Activated CD4-positive, alpha-beta T cell treated with anti-CD3 and anti-CD28 coated beads, Interleukin-2, Interleukin-6, amounts not matched to agents 100 ng/mL and 50 ng/mL, durations not matched to agents 16 hours and 8 hours (primary cell): ENCODE measurements at regions not wholly inside any gene's neighbourhood (a gene's known extent, or its start where the extent isn't known, plus 50 kb on each side); places are given as distances from the start of the nearest gene placed in this dataset.
"Not testable (repeated sequence)": the region's sequence is repeated elsewhere in the genome, so short reads cannot be mapped to it uniquely, and the experiment has no call there.

ENCODE experiments used
- DNase-seq: peaks from one replicate; pipeline ENCODE4 v3.0.0-alpha.2; 2020

DNA sequence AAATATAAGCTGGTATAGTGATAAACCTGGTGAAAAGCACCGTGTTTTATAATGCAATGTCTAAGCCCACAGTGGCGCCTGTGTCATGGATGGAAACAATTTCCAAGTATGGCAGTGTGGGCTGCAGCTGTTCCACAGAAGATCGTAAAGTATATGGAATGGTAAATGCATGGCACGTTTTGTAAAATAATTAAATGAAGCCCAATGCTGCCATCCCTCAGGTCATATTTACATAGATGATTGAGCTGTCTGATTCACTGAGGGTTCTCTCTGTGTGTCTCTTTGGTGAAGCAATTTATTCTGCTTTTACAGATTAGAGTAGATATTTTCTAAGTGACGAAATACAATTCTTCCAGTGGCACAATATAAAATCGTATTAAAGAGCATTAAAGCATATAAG, 164.8 kb downstream of the ASMT start:
- no peak for DNase-seq

DNA sequence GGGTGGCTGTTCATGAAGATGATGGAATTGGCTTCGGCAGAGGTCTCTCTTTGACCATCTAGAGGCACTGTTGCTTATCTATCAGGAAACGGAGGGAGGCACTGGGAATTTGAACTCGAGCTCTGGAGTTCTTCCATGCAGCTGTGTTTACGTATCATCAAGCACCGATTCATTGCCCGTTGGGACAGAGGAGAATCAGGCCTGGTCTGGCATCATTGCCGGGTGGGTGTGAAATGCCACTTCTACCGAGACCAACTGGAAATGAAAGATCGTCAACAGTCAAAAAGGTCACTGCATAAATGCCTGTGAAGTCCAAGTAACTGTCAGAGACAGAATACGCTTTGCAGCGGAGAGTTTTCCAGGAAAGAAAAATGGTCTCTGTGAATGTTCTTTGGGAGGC, 166.9 kb downstream of the ASMT start:
- no peak for DNase-seq

- DNase-seq, result no peak
Measured at GRCh38 chrX:1784773-1785172, 169.9 kb downstream of the ASMT start.

DNA sequence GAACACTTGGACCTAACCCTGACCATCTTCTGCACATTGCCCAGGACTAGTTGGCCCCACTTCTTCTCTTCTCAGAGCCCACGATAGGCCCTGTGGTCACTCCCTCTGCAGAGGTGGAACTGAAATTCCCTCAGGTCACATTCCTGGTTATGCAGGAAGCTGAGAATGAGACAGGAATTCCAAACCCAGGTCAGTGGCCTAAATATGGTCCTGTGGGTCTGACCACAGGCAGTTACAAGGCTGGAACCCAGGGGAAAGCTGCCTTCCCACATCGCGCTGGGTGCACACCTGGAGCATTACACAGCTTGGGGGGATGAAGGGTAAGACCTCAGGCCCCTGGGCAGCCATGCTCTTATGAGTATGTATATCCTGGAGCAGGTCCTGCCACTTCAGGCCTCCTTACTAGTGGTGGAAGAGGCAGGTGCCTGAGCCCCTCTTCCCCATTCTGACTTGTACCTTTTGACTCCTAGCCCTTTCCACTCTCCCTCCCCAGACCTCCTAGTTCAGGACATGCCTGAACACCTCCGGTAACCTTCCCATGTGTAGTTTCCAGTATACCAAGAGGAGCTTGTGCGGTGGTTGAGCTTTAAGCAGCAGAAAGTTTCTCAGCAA, 173.5 kb downstream of the ASMT start:
- DNase-seq, result no peak

DNA sequence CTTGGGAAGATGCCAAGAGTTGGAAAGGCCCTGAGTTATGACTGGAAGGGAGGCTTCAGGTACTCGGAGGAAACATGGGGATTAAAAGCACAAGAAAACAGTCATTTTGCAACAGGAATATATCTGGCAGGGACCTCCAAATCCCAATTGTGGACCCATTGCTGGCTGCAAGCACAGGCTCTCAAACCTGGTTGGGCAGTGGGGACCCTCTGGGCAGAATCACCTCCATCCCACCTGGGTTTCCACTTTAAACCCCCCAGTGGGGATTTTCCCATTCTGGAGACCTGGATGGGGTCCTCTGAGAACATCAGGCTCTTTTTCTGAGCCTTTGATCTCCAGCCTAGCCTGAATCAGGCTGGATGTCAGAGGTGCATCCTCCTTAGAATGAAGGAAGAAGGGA, 177.8 kb downstream of the ASMT start:
- DNase-seq, result no peak

- no peak for DNase-seq
Measured at GRCh38 chrX:1794586-1794985, 179.7 kb downstream of the ASMT start.

DNA sequence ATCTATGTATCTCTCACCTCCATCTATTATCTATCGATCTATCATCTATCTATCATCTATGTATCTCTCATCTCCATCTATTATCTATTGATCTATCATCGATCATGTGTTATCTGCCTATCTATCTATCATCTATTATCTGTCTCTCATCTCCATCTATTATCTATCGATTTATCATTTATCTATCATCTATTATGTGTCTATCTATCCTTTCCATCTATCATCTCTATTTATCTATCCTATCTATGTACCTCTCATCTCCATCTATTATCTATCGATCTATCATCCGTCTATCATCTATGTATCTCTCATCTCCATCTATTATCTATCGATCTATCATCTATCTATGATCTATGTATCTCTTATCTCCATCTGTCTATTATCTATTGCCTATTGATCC, 188.1 kb downstream of the ASMT start:
- DNase-seq, result no peak

DNA sequence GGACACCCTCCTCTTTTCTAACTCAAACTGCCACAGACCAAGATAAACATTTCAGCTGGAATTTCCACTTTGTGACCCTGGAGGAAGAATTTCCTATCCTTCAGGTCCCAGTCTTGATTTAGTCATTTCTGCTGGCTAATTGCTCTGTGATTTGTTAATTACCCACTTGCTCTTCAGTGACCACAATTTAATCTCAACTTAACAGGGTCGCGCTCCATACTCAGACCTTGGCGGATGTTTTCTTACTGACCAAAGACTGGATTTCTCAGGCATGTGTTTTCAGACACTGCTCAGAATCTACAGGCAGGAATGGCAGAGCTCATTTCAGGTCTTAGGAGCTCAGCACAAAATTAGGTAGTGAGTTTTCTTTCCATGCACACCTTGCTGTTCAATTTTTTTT, 188.9 kb downstream of the ASMT start:
- no peak for DNase-seq

- DNase-seq, result no peak
Measured at GRCh38 chrX:1807301-1807731, 192.5 kb downstream of the ASMT start.

DNA sequence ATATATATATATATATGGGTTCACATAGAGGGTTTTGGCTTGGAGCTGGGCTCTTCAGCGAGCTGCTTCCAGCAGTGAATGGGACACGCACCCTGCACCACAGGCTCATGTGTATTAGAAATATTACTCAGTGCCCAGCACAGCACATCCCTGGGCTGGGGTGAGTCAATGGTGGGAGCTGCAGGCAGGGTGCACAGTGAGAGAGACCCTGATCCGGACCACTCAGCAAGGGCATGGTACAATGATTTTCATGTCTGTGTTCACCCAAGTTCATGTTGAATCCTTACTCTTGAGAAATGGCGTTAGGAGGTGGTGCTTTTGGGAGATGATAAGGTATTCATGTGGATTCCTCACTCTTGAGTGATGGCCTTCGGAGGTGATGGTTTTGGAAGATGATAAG, 194.7 kb downstream of the ASMT start:
- no peak for DNase-seq

- no peak for DNase-seq
Measured at GRCh38 chrX:1813809-1814208, 198.9 kb downstream of the ASMT start.

- DNase-seq, result no peak
Measured at GRCh38 chrX:1815456-1816175, 200.8 kb downstream of the ASMT start.

- not testable (repeated sequence) for DNase-seq
Measured at GRCh38 chrX:1816387-1816982, 201.6 kb downstream of the ASMT start.

DNA sequence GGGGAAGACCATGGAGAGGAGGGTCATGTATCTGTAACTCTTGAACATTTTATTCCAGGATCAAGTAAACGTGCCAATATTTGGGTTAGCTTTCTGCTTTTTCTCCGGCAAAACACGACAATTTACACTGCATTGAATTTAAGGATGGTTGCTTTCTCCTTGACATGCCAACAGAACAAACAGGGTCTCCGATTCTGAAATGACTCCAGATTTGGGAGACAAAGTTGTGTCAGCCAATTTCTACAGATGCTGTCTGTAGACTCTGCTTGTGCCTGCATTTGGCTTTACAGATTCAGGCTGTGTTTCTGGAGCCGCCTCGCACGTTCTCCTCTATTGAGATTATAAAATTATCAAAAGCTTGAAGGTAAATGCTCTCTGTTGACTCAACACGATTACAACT, 207.0 kb downstream of the ASMT start:
- DNase-seq, result no peak

DNA sequence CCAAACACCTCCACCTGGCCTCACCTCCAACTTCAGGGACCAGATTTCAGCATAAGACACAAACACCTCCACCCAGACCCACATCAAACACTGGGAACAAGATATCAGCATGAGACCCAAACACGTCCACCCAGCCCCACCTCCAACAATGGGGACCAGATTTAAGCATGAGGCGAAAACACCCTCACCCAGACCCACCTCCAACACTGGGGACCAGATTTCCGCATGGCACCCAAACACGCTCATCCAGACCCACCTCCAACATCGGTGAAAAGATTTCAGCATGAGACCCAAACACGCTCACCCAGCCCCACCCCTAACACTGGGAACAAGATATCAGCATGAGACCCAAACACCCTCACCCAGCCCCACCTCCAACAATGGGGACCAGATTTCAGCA, 210.0 kb downstream of the ASMT start:
- no peak for DNase-seq

DNA sequence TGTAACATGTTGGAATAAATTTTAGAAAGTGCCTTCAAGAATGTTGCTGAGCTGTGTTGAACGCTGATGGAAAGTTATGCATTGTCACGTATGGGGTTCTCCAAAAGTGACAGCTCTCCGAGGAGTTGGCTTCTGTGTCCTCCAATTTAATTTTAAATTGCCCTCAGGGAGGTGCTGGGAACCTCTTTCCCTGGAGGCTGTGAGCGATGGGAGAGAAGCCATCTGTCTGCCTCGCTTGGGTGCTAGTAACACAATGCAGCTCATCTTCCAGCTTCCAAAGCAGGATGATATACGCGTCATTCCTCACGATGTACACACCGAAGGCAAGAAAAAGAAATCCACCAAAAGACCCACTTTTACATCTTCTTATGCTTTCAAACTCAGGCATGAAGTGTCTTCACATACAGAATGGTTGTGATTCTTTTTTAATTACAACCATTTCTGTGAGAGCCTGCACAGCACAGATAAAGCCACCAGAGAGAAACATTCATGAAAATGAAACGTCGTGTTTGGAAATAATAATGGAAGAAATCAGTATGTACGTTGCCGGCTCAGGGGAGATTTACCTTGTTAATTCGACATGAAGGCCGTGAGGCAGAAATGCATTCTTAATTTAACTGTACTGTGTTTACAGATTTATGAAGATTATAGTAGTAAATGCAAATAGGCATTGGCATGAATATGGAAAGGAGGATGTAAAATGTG, 218.9 kb downstream of the ASMT start:
- no peak for DNase-seq

- no peak for DNase-seq
Measured at GRCh38 chrX:1835056-1835455, 220.2 kb downstream of the ASMT start.

- no peak for DNase-seq
Measured at GRCh38 chrX:1836683-1837082, 221.8 kb downstream of the ASMT start.

DNA sequence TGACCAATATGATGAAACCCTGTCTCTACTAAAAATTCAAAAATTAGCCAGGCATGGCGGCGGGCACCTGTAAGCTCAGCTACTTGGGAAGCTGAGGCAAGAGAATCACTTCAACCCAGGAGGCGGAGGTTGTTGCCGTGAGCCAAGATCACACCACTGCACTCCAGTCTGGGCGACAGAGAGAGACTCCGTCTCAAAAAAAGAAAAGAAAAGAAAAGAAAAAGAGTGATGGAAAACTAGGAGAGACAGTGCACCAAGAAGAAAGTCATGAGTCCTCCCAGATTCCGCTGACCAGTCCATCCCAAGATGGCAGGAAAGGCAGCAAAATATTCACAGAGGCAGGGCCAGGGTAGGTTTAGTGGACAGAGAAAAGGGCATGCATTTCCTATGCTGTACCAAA, 226.9 kb downstream of the ASMT start:
- DNase-seq, result no peak

DNA sequence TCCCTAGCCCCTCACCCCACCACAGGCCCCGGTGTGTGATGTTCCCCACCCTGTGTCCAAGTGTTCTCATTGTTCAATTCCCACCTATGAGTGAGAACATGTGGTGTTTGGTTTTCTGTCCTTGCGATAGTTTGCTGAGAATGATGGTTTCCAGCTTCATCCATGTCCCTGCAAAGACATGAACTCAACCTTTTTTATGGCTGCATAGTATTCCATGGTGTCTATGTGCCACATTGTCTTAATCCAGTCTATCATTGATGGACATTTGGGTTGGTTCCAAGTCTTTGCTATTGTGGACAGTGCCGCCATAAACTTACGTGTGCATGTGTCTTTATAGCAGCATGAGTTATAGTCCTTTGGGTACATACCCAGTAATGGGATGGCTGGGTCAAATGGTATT, 232.1 kb downstream of the ASMT start:
- not testable (repeated sequence) for DNase-seq

GRCh38 chrX:1847790-1848189, 232.9 kb downstream of the ASMT start:
- DNase-seq, result not testable (repeated sequence)

DNA sequence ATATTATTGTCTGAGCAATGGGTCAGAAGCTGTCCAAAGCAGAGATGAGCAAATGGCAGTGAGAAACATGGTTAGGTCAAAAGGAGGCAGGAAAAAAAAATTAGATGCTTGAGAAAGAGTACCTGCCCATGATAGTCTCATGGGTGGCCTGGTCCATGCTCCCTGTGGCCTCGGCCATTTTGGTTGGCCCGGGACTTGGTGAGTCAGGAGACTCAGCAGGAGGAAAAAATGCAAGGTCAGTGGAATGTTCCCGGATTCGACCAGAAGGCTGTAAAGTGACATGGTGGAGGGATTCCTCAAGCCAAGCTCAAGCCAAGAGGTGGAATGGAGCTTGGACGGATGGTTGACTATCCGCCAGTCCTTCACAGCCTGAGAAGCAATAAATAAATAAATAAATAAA, 236.7 kb downstream of the ASMT start:
- DNase-seq, result no peak

GRCh38 chrX:1852082-1852481, 237.2 kb downstream of the ASMT start:
- DNase-seq, result no peak

GRCh38 chrX:1853447-1853846, 238.6 kb downstream of the ASMT start:
- DNase-seq, result no peak
